SK-N-MC (cell line): ENCODE measurements at regions not wholly inside any gene's neighbourhood (a gene's known extent, or its start where the extent isn't known, plus 50 kb on each side); places are given as distances from the start of the nearest gene placed in this dataset.

ENCODE experiments used
- DNase-seq: peaks from one replicate; pipeline ENCODE4 v3.0.0-alpha.2; 2011; ENCODE audit warnings: low read depth, low spot score
- H3K27ac ChIP-seq: fragments of 200-600 bp; sonication (generic); 2 replicates; pipeline ENCODE4 v1.5.1; 2016; ENCODE audit warnings: mixed run types
- H3K36me3 ChIP-seq: fragments of 200-600 bp; sonication (generic); 2 replicates; pipeline ENCODE4 v1.6.1; 2017; ENCODE audit warnings: antibody characterized with exemption, low read length, mixed read lengths; ENCODE audit not compliant: insufficient read depth
- H3K4me3 ChIP-seq: fragments of 200-600 bp; sonication (generic); 2 replicates; pipeline ENCODE4 v1.5.1; 2016
- H3K9ac ChIP-seq: fragments of 200-600 bp; sonication (generic); 2 replicates; pipeline ENCODE4 v1.8.0; 2017; ENCODE audit warnings: mixed run types, mixed read lengths; ENCODE audit not compliant: insufficient read length
- H3K9me3 ChIP-seq: fragments of 200-600 bp; sonication (generic); 2 replicates; pipeline ENCODE4 v1.6.1; 2017; ENCODE audit warnings: low read depth, mild to moderate bottlenecking, antibody characterized with exemption, low read length, moderate library complexity, mixed read lengths
- EZH2 ChIP-seq: fragments of 200-600 bp; sonication (generic); IDR thresholded peaks from one replicate; pipeline ENCODE4 v1.6.1; 2017; ENCODE audit warnings: antibody characterized with exemption
- FOXP2 ChIP-seq: optimal IDR thresholded peaks from 2 replicates; pipeline ENCODE3; 2011; ENCODE audit warnings: mild to moderate bottlenecking, moderate library complexity; ENCODE audit not compliant: insufficient read depth; ENCODE audit errors: extremely low read length, control extremely low read depth
- POLR2AphosphoS5 ChIP-seq: IDR thresholded peaks from 2 replicates; pipeline ENCODE4 v1.6.1; 2012; ENCODE audit warnings: mild to moderate bottlenecking, low read depth, low read length, borderline replicate concordance

- Histone ChIP-seq H3K36me3 (no peaks in the 10 kb centered on the region), H3K9me3 (no peaks in the 10 kb centered on the region), H3K4me3 (no peak overlapping the region), H3K27ac (no peak overlapping the region), H3K9ac (no peak overlapping the region)
- no peak for DNase-seq
- TF ChIP-seq FOXP2: no peak
- no peak for TF ChIP-seq EZH2
- TF ChIP-seq POLR2AphosphoS5: no peak
Observed at GRCh38 chr1:29458737-29459619, 222.7 kb downstream of the PTPRU start.

GRCh38 chr1:29457496-29458368 lies 221.4 kb downstream of the PTPRU start:
- Histone ChIP-seq H3K27ac (no peak overlapping the region), H3K9me3 (no peaks in the 10 kb centered on the region), H3K36me3 (no peaks in the 10 kb centered on the region), H3K9ac (no peak overlapping the region), H3K4me3 (no peak overlapping the region)
- TF ChIP-seq FOXP2 (no peak), EZH2 (no peak), POLR2AphosphoS5 (no peak)
- no peak for DNase-seq

GRCh38 chr1:29456685-29457435 lies 220.5 kb downstream of the PTPRU start:
- Histone ChIP-seq H3K27ac (no peak overlapping the region), H3K9me3 (no peaks in the 10 kb centered on the region), H3K9ac (no peak overlapping the region), H3K36me3 (no peaks in the 10 kb centered on the region), H3K4me3 (no peak overlapping the region)
- TF ChIP-seq EZH2 (no peak), POLR2AphosphoS5 (no peak), FOXP2 (no peak)
- no peak for DNase-seq

GRCh38 chr1:29455781-29456180 lies 219.5 kb downstream of the PTPRU start:
- no peaks in the 10 kb centered on the region for H3K9me3 ChIP-seq
- DNase-seq: no peak
- TF ChIP-seq FOXP2 (no peak), POLR2AphosphoS5 (no peak), EZH2 (no peak)
- H3K36me3 ChIP-seq: no peaks in the 10 kb centered on the region
- no peak overlapping the region for H3K4me3 ChIP-seq
- no peak overlapping the region for H3K27ac ChIP-seq
- H3K9ac ChIP-seq: no peak overlapping the region

- H3K4me3 ChIP-seq: no peak overlapping the region
- no peaks in the 10 kb centered on the region for H3K9me3 ChIP-seq
- DNase-seq: no peak
- no peak overlapping the region for H3K9ac ChIP-seq
- no peak overlapping the region for H3K27ac ChIP-seq
- no peaks in the 10 kb centered on the region for H3K36me3 ChIP-seq
- TF ChIP-seq EZH2: no peak
- TF ChIP-seq POLR2AphosphoS5: no peak
Observed at GRCh38 chr1:29454616-29455380, 218.5 kb downstream of the PTPRU start.

- no peak for TF ChIP-seq EZH2
- no peak for TF ChIP-seq FOXP2
- no peak for TF ChIP-seq POLR2AphosphoS5
- DNase-seq: peak; percentile 26
- no peaks in the 10 kb centered on the region for H3K9me3 ChIP-seq
- H3K36me3 ChIP-seq: no peaks in the 10 kb centered on the region
- no peak overlapping the region for H3K4me3 ChIP-seq
- no peak overlapping the region for H3K27ac ChIP-seq
- H3K9ac ChIP-seq: no peak overlapping the region
Observed at GRCh38 chr1:29453502-29454240, 217.3 kb downstream of the PTPRU start.

- DNase-seq: no peak
- TF ChIP-seq FOXP2 (no peak), POLR2AphosphoS5 (no peak), EZH2 (no peak)
- Histone ChIP-seq H3K27ac (no peak overlapping the region), H3K4me3 (no peak overlapping the region), H3K9ac (no peak overlapping the region), H3K9me3 (no peaks in the 10 kb centered on the region), H3K36me3 (no peaks in the 10 kb centered on the region)
Observed at GRCh38 chr1:29452463-29453230, 216.3 kb downstream of the PTPRU start.
